Astrocyte (in vitro differentiated cells and primary cell): ENCODE measurements at regions not wholly inside any gene's neighbourhood (a gene's known extent, or its start where the extent isn't known, plus 50 kb on each side); places are given as distances from the start of the nearest gene placed in this dataset.

Experiments used
- DNase-seq: peaks from one replicate; pipeline ENCODE4 v3.0.0-alpha.2; 2010; ENCODE audit warnings: low read depth
- FAIRE-seq: peaks from 2 replicates; lab custom pipeline; 2011; peaks lifted over from hg19 to GRCh38; lab: Jason Lieb, UNC
- H2AFZ ChIP-seq: 2 replicates; pipeline ENCODE4 v1.6.0; 2012; ENCODE audit warnings: low read depth, low read length, inconsistent platforms
- H3K27ac ChIP-seq: 2 replicates; pipeline ENCODE4 v1.5.1; 2011; ENCODE audit warnings: low read depth, low read length, inconsistent platforms
- H3K27me3 ChIP-seq: 2 replicates; pipeline ENCODE4 v1.6.0; 2011; ENCODE audit warnings: low read length, inconsistent platforms; ENCODE audit not compliant: insufficient read depth
- H3K36me3 ChIP-seq: 2 replicates; pipeline ENCODE4 v1.5.1; 2011; ENCODE audit warnings: low read length, inconsistent platforms; ENCODE audit not compliant: insufficient read depth
- H3K4me1 ChIP-seq: 2 replicates; pipeline ENCODE4 v1.5.1; 2011; ENCODE audit warnings: low read length, inconsistent platforms; ENCODE audit not compliant: insufficient read depth
- H3K4me2 ChIP-seq: 2 replicates; pipeline ENCODE4 v1.6.0; 2012; ENCODE audit warnings: low read length, inconsistent platforms
- H3K4me3 ChIP-seq: 2 replicates; pipeline ENCODE4 v1.5.1; 2011; ENCODE audit warnings: low read depth, mild to moderate bottlenecking, low read length, inconsistent platforms; ENCODE audit not compliant: insufficient read depth
- H3K79me2 ChIP-seq: 2 replicates; pipeline ENCODE4 v1.6.0; 2012; ENCODE audit warnings: mild to moderate bottlenecking, low read length, inconsistent platforms; ENCODE audit not compliant: insufficient read depth
- H3K9ac ChIP-seq: 2 replicates; pipeline ENCODE4 v1.6.0; 2012; ENCODE audit warnings: mild to moderate bottlenecking, low read length, inconsistent platforms
- H3K9me3 ChIP-seq: 2 replicates; pipeline ENCODE4 v1.5.1; 2012; ENCODE audit warnings: low read depth, mild to moderate bottlenecking, low read length, inconsistent platforms; ENCODE audit not compliant: insufficient read depth
- H4K20me1 ChIP-seq: 2 replicates; pipeline ENCODE4 v1.6.0; 2012; ENCODE audit warnings: low read length, inconsistent platforms; ENCODE audit not compliant: insufficient read depth
- H3K27ac Mint-ChIP-seq: one replicate; pipeline ENCODE4 v1.8.0; 2021; ENCODE audit warnings: mild to moderate bottlenecking, mixed read lengths; ENCODE audit not compliant: unreplicated experiment
- H3K27me3 Mint-ChIP-seq: one replicate; pipeline ENCODE4 v1.8.0; 2021; ENCODE audit warnings: low read depth, mixed read lengths; ENCODE audit not compliant: unreplicated experiment
- H3K36me3 Mint-ChIP-seq: one replicate; pipeline ENCODE4 v1.8.0; 2021; ENCODE audit warnings: low read depth, mixed read lengths; ENCODE audit not compliant: unreplicated experiment
- H3K4me1 Mint-ChIP-seq: one replicate; pipeline ENCODE4 v1.8.0; 2021; ENCODE audit warnings: low read depth, mixed read lengths; ENCODE audit not compliant: unreplicated experiment
- H3K4me3 Mint-ChIP-seq: one replicate; pipeline ENCODE4 v1.8.0; 2021; ENCODE audit warnings: mild to moderate bottlenecking, moderate library complexity, mixed read lengths; ENCODE audit not compliant: unreplicated experiment
- H3K9me3 Mint-ChIP-seq: one replicate; pipeline ENCODE4 v1.8.0; 2021; ENCODE audit warnings: mild to moderate bottlenecking, mixed read lengths; ENCODE audit not compliant: unreplicated experiment
- EZH2 ChIP-seq: IDR thresholded peaks from 2 replicates; pipeline ENCODE4 v1.6.1; 2012; ENCODE audit warnings: mild to moderate bottlenecking, low read length, inconsistent platforms; ENCODE audit not compliant: insufficient read depth
- TF ChIP-seq, protein P1 (sequence below): IDR thresholded peaks from 2 replicates; pipeline ENCODE4 v1.5.1; 2011; ENCODE audit warnings: low read depth, mild to moderate bottlenecking, inconsistent platforms, low read length, moderate library complexity; ENCODE audit not compliant: insufficient read depth

GRCh38 chr15:88707771-88708654 is 69.2 kb downstream of the ISG20 start:
- peaks cover 22% of the 10 kb centered on the region for H3K27me3 ChIP-seq
- H3K27me3 Mint-ChIP-seq, result peaks cover 56% of the 10 kb centered on the region
- H3K4me1 ChIP-seq, result peaks cover 19% of the 10 kb centered on the region
- H3K27ac Mint-ChIP-seq, result no peak overlapping the region
- no peak for TF ChIP-seq EZH2
- TF ChIP-seq, protein P1, sequence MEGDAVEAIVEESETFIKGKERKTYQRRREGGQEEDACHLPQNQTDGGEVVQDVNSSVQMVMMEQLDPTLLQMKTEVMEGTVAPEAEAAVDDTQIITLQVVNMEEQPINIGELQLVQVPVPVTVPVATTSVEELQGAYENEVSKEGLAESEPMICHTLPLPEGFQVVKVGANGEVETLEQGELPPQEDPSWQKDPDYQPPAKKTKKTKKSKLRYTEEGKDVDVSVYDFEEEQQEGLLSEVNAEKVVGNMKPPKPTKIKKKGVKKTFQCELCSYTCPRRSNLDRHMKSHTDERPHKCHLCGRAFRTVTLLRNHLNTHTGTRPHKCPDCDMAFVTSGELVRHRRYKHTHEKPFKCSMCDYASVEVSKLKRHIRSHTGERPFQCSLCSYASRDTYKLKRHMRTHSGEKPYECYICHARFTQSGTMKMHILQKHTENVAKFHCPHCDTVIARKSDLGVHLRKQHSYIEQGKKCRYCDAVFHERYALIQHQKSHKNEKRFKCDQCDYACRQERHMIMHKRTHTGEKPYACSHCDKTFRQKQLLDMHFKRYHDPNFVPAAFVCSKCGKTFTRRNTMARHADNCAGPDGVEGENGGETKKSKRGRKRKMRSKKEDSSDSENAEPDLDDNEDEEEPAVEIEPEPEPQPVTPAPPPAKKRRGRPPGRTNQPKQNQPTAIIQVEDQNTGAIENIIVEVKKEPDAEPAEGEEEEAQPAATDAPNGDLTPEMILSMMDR, result no peak
- no peak overlapping the region for H3K4me3 ChIP-seq
- H3K36me3 Mint-ChIP-seq, result peaks cover 2% of the 10 kb centered on the region
- no peaks in the 10 kb centered on the region for H3K9me3 ChIP-seq
- no peaks in the 10 kb centered on the region for H3K79me2 ChIP-seq
- H4K20me1 ChIP-seq, result no peaks in the 10 kb centered on the region
- H3K9ac ChIP-seq, result no peak overlapping the region
- H3K4me2 ChIP-seq, result peak overlapping the region; percentile 61
- H3K9me3 Mint-ChIP-seq, result no peaks in the 10 kb centered on the region
- peak; percentile 52 for FAIRE-seq
- peak overlapping the region; percentile 51 for H2AFZ ChIP-seq
- H3K27ac ChIP-seq, result peak overlapping the region; percentile 25
- peak; percentile 20 for DNase-seq
- peaks cover 11% of the 10 kb centered on the region for H3K4me1 Mint-ChIP-seq
- H3K36me3 ChIP-seq, result no peaks in the 10 kb centered on the region
- H3K4me3 Mint-ChIP-seq, result no peak overlapping the region

DNA sequence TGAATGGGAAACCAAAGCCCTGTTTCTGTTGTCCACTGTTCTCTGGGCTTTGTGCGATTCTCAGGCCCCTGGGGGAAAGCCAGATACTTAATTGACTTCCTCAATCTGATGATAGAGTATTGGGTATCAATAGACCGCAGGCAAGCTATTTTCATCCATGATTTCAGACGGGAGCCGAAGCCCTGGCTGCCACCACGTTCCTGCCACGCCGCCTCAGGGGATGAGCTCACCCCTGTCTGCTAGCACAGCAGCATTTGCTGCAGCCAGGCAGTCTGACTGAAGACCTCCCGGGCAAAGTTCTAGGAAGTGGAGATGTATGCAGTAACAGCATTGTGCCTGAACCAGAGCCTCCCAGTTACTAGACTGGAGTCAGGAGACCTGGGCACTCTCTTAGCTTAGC is 69.8 kb downstream of the ISG20 start:
- Histone ChIP-seq H3K4me2 (peak overlapping the region; percentile 61), H2AFZ (peak overlapping the region; percentile 51)
- no peak for DNase-seq

More for the DNA sequence above, 69.8 kb downstream of the ISG20 start:
- Histone ChIP-seq H3K36me3 (no peaks in the 10 kb centered on the region), H3K4me3 (no peak overlapping the region), H3K4me1 (peaks cover 19% of the 10 kb centered on the region), H3K79me2 (no peaks in the 10 kb centered on the region), H3K27me3 (peaks cover 28% of the 10 kb centered on the region), H4K20me1 (no peaks in the 10 kb centered on the region), H3K27ac (peak overlapping the region; percentile 25), H3K9ac (no peak overlapping the region), H3K9me3 (no peaks in the 10 kb centered on the region)
- H3K27ac Mint-ChIP-seq, result no peak overlapping the region
- peaks cover 11% of the 10 kb centered on the region for H3K4me1 Mint-ChIP-seq
- H3K36me3 Mint-ChIP-seq, result peaks cover 2% of the 10 kb centered on the region
- TF ChIP-seq EZH2, result no peak
- TF ChIP-seq, protein P1, result no peak
- no peak for FAIRE-seq
- no peak overlapping the region for H3K4me3 Mint-ChIP-seq
- no peaks in the 10 kb centered on the region for H3K9me3 Mint-ChIP-seq
- peaks cover 54% of the 10 kb centered on the region for H3K27me3 Mint-ChIP-seq
